Sigmoid colon (tissue), 4 donors: ENCODE measurements at regions not wholly inside any gene's neighbourhood (a gene's known extent, or its start where the extent isn't known, plus 50 kb on each side); places are given as distances from the start of the nearest gene placed in this dataset.

Experiments
- EP300 ChIP-seq, 4 donors: sonication (generic); formaldehyde crosslinking; IDR thresholded peaks; one replicate each; pipeline ENCODE4 v1.6.1; 2017; ENCODE audit warnings: antibody characterized with exemption in 4 of 4
- TF ChIP-seq, protein P1 (sequence below), 4 experiments: fragments of 450-650 bp in 3 of 4; fragments of 200-600 bp in 1 of 4; IDR thresholded peaks; one replicate each; pipeline ENCODE4 v1.5.1; 2016 to 2019; ENCODE audit warnings: antibody characterized with exemption in 4 of 4, mild to moderate bottlenecking in 3 of 4, moderate library complexity in 2 of 4

GRCh38 chr10:30186371-30186875, 127.0 kb upstream of the JCAD start:
- no peak for TF ChIP-seq EP300 (IDR thresholded peaks at IDR 0.05)
- TF ChIP-seq, protein P1, sequence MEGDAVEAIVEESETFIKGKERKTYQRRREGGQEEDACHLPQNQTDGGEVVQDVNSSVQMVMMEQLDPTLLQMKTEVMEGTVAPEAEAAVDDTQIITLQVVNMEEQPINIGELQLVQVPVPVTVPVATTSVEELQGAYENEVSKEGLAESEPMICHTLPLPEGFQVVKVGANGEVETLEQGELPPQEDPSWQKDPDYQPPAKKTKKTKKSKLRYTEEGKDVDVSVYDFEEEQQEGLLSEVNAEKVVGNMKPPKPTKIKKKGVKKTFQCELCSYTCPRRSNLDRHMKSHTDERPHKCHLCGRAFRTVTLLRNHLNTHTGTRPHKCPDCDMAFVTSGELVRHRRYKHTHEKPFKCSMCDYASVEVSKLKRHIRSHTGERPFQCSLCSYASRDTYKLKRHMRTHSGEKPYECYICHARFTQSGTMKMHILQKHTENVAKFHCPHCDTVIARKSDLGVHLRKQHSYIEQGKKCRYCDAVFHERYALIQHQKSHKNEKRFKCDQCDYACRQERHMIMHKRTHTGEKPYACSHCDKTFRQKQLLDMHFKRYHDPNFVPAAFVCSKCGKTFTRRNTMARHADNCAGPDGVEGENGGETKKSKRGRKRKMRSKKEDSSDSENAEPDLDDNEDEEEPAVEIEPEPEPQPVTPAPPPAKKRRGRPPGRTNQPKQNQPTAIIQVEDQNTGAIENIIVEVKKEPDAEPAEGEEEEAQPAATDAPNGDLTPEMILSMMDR (IDR thresholded peaks at IDR 0.05): no peak
